ENCODE measurements at regions not wholly inside any gene's neighbourhood (a gene's known extent, or its start where the extent isn't known, plus 50 kb on each side); places are given as distances from the start of the nearest gene placed in this dataset.
"Not testable (repeated sequence)": the region's sequence is repeated elsewhere in the genome, so short reads cannot be mapped to it uniquely, and the experiment has no call there.

DNA sequence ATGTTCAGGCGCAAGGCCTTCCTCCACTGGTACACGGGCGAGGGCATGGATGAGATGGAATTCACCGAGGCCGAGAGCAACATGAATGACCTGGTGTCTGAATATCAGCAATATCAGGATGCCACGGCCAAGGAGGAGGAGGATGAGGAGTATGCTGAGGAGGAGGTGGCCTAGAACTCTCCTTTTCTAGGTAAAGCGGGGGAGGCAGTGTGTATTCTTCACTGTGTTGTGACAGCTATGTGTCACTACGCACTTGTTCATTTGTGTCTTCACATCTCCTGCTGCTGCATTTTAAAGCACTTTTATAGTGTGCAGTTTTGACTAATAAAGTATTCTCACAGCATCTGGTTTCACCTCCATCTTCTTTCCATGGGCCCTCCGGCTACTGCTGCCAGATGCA, 299.5 kb downstream of the CACNA1B start:
- TF ChIP-seq, protein P1, sequence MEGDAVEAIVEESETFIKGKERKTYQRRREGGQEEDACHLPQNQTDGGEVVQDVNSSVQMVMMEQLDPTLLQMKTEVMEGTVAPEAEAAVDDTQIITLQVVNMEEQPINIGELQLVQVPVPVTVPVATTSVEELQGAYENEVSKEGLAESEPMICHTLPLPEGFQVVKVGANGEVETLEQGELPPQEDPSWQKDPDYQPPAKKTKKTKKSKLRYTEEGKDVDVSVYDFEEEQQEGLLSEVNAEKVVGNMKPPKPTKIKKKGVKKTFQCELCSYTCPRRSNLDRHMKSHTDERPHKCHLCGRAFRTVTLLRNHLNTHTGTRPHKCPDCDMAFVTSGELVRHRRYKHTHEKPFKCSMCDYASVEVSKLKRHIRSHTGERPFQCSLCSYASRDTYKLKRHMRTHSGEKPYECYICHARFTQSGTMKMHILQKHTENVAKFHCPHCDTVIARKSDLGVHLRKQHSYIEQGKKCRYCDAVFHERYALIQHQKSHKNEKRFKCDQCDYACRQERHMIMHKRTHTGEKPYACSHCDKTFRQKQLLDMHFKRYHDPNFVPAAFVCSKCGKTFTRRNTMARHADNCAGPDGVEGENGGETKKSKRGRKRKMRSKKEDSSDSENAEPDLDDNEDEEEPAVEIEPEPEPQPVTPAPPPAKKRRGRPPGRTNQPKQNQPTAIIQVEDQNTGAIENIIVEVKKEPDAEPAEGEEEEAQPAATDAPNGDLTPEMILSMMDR (IDR thresholded peaks at IDR 0.05) = not testable (repeated sequence)
- not testable (repeated sequence) for TF ChIP-seq POLR2AphosphoS5, POLR2A (IDR thresholded peaks at IDR 0.05)

Data from prostate gland (tissue), 2 donors.